Liver (tissue), 3 donors: ENCODE measurements at regions not wholly inside any gene's neighbourhood (a gene's known extent, or its start where the extent isn't known, plus 50 kb on each side); places are given as distances from the start of the nearest gene placed in this dataset.

ENCODE experiments used
- ATF3 ChIP-seq: IDR thresholded peaks from 2 replicates; pipeline ENCODE4 v1.6.1; 2016; ENCODE audit warnings: antibody characterized with exemption
- CTCF ChIP-seq: fragments of 150-350 bp; IDR thresholded peaks from 2 replicates; pipeline ENCODE4 v1.5.1; 2017; ENCODE audit warnings: improper control_type of control experiment, low read depth, low read length; ENCODE audit not compliant: missing input control
- EGR1 ChIP-seq, 2 donors: IDR thresholded peaks; 2 replicates each; pipeline ENCODE4 v1.6.1; 2016 to 2018; ENCODE audit warnings: antibody characterized with exemption in 2 of 2, low read depth in 2 of 2
- GABPA ChIP-seq, 2 donors: IDR thresholded peaks in 1 of 2; conservative IDR thresholded peaks in 1 of 2; 2 replicates each; pipeline ENCODE4 v1.6.1; 2016; ENCODE audit warnings: antibody characterized with exemption in 2 of 2, mild to moderate bottlenecking in 1 of 2, moderate library complexity in 1 of 2
- HNF4G ChIP-seq: IDR thresholded peaks from 2 replicates; pipeline ENCODE4 v1.6.1; 2016; ENCODE audit warnings: antibody characterized with exemption
- MAX ChIP-seq: IDR thresholded peaks from 2 replicates; pipeline ENCODE4 v1.6.1; 2016; ENCODE audit warnings: antibody characterized with exemption
- NR2F2 ChIP-seq: IDR thresholded peaks from 2 replicates; pipeline ENCODE4 v1.6.1; 2016; ENCODE audit warnings: antibody characterized with exemption
- RAD21 ChIP-seq, 2 donors: IDR thresholded peaks; 2 replicates each; pipeline ENCODE4 v1.6.1; 2016; ENCODE audit warnings: antibody characterized with exemption in 2 of 2, mild to moderate bottlenecking in 2 of 2
- RXRA ChIP-seq, 2 donors: IDR thresholded peaks; 2 replicates each; pipeline ENCODE4 v1.6.1; 2017 to 2018; ENCODE audit warnings: antibody characterized with exemption in 2 of 2, mild to moderate bottlenecking in 1 of 2
- TAF1 ChIP-seq: conservative IDR thresholded peaks from 2 replicates; pipeline ENCODE4 v1.6.1; 2016; ENCODE audit warnings: antibody characterized with exemption, mild to moderate bottlenecking
- YY1 ChIP-seq: IDR thresholded peaks from 2 replicates; pipeline ENCODE4 v1.6.1; 2016; ENCODE audit warnings: antibody characterized with exemption, mild to moderate bottlenecking
- TF ChIP-seq, protein P1 (sequence below): IDR thresholded peaks from 2 replicates; pipeline ENCODE4 v1.6.1; 2016; ENCODE audit warnings: antibody characterized with exemption, mild to moderate bottlenecking
- TF ChIP-seq, protein P2 (sequence below): IDR thresholded peaks from 2 replicates; pipeline ENCODE4 v1.6.1; 2016; ENCODE audit warnings: antibody characterized with exemption
- donor health status: healthy.
- donor health status: healthy.

DNA sequence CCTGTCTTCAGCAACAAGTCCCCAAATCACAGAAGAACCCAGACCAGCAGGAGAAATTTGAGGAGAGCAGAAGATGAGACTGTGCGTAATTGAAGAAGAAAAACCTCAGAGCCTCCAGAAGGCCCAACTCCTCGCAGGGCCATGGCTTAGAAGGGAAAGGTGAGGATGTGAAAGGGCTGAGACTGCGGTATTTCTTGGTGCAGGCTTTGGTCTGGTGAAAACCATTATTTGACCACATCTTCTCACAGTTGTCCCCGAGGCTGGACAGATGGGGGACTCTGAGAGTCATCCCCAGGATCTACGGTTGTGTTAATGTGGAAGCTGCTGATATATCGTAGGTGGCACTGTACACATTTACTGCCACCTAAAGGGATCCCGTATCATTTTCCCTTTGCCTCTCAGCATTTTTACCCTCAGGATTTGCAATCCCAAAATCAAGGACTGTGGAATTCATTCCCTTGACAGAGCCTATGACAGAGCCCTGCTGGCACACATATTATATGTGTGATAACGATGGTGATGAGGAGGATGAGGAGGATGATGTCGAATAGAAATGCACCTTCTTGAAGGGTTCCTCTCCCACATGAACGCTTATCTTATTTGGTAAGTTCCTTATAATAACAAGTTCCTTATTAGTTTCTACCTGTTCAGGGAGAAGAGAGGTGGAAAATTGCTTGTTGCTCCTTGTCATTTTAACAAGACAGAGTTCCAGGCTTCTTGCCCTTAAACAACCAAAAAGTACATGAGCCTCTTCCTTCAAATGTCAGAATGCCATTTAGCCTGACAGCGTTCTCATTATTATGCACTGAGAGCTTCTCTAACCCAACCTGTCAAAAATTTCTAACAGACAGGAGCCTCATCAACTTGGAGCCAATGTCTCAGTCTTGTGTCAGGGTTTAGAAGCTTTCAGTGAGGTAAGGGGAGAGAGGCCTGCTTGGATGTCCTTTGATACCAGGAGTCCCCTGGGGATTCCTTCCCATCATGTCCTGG is 135.8 kb downstream of the PXDC1 start:
- TF ChIP-seq CTCF (no peak), EGR1 (IDR thresholded peaks at IDR 0.05; ENCODE audit: low read depth in 2 of 2) (no peak), NR2F2 (no peak), GABPA (IDR thresholded peaks at IDR 0.05 in 1 of 2, conservative IDR thresholded peaks at IDR 0.05 in 1 of 2) (no peak), RAD21 (IDR thresholded peaks at IDR 0.05) (no peak), ATF3 (no peak), YY1 (no peak), TAF1 (no peak), HNF4G (no peak), MAX (no peak), RXRA (IDR thresholded peaks at IDR 0.05) (no peak)
- TF ChIP-seq, protein P1, sequence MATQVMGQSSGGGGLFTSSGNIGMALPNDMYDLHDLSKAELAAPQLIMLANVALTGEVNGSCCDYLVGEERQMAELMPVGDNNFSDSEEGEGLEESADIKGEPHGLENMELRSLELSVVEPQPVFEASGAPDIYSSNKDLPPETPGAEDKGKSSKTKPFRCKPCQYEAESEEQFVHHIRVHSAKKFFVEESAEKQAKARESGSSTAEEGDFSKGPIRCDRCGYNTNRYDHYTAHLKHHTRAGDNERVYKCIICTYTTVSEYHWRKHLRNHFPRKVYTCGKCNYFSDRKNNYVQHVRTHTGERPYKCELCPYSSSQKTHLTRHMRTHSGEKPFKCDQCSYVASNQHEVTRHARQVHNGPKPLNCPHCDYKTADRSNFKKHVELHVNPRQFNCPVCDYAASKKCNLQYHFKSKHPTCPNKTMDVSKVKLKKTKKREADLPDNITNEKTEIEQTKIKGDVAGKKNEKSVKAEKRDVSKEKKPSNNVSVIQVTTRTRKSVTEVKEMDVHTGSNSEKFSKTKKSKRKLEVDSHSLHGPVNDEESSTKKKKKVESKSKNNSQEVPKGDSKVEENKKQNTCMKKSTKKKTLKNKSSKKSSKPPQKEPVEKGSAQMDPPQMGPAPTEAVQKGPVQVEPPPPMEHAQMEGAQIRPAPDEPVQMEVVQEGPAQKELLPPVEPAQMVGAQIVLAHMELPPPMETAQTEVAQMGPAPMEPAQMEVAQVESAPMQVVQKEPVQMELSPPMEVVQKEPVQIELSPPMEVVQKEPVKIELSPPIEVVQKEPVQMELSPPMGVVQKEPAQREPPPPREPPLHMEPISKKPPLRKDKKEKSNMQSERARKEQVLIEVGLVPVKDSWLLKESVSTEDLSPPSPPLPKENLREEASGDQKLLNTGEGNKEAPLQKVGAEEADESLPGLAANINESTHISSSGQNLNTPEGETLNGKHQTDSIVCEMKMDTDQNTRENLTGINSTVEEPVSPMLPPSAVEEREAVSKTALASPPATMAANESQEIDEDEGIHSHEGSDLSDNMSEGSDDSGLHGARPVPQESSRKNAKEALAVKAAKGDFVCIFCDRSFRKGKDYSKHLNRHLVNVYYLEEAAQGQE = no peak
- TF ChIP-seq, protein P2, sequence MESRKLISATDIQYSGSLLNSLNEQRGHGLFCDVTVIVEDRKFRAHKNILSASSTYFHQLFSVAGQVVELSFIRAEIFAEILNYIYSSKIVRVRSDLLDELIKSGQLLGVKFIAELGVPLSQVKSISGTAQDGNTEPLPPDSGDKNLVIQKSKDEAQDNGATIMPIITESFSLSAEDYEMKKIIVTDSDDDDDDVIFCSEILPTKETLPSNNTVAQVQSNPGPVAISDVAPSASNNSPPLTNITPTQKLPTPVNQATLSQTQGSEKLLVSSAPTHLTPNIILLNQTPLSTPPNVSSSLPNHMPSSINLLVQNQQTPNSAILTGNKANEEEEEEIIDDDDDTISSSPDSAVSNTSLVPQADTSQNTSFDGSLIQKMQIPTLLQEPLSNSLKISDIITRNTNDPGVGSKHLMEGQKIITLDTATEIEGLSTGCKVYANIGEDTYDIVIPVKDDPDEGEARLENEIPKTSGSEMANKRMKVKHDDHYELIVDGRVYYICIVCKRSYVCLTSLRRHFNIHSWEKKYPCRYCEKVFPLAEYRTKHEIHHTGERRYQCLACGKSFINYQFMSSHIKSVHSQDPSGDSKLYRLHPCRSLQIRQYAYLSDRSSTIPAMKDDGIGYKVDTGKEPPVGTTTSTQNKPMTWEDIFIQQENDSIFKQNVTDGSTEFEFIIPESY = no peak
